ENCODE measurements at regions not wholly inside any gene's neighbourhood (a gene's known extent, or its start where the extent isn't known, plus 50 kb on each side); places are given as distances from the start of the nearest gene placed in this dataset.

GRCh38 chr6:112795316-112795715, 448.2 kb downstream of the RFPL4B start:
- no peak for DNase-seq (ENCODE audit: low read depth in 1 of 2, low spot score in 1 of 2)

DNA sequence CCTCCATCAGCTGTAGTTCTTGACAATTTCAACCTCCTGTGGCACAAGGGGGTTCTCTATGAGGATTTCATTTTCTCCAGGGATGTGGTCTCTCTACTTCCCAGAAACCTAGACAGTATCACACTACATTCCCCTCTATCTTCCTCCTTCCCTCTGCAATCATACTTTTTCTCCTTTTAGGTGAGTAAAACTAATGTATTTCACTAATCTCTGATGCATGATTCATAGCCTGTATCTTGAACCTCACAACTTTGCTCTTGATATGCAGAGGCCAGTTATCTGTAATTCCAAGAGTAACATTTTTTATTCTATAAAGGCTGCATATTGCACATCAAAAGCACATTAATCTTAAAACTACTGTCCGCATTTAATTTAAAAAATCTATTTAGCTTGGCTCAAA, 449.6 kb downstream of the RFPL4B start:
- DNase-seq (ENCODE audit: low read depth in 1 of 2, low spot score in 1 of 2): no peak

DNA sequence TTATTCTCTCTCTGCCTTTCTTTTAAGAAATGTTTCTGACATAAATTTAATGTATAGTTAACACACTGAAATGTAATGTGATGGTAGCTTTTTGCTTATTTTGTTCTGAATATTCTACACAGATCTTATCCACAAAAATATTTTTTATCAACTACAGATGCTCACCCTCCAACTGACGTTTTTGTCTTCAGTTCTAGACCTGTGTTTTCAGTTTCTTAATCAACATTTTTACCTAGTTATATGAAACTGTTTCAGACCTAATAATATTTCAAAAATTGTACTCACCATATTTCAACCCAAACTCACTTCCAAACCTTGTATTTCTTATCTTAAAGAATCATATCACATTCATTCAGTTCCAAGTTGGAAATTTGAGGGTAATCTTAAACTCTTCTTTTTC, 452.8 kb downstream of the RFPL4B start:
- no peak for DNase-seq (ENCODE audit: low read depth in 1 of 2, low spot score in 1 of 2)

- no peak for DNase-seq (ENCODE audit: low read depth in 1 of 2, low spot score in 1 of 2)
Observed at GRCh38 chr6:112800439-112800838, 453.3 kb downstream of the RFPL4B start.

GRCh38 chr6:112800916-112801315, 453.8 kb downstream of the RFPL4B start:
- DNase-seq (ENCODE audit: low read depth in 1 of 2, low spot score in 1 of 2): no peak

DNA sequence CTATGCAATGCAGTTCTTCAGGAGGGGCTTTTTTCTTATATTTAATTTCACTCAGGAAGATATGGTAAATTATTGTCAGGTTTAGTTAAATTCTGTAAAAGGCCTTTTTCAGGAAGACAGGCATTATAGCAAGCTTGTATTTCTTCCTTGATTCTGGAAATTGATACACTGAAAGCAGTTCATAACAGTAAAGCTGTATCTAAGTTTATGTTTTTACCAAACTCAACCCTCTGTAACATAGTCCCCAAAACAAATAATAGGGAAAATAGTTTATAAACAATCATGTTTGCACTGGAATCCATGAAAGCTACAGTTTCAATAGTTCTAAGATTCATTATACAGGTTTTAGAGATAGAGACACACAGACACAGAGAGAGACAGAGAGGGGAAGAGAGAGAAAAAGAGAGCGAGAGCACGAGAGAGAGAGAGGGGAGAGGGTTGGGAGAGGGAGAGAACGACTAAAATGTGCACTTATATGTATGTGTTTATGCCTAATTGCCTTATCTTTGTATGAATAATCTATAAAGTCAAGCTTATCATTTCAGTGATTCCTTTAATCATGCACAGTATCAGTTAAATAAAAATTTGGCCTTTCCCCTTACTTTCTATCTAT, 454.4 kb downstream of the RFPL4B start:
- DNase-seq (ENCODE audit: low read depth in 1 of 2, low spot score in 1 of 2): no peak

- DNase-seq (ENCODE audit: low read depth in 1 of 2, low spot score in 1 of 2): no peak
Observed at GRCh38 chr6:112802144-112802543, 455.0 kb downstream of the RFPL4B start.

GRCh38 chr6:112804638-112805330, 457.7 kb downstream of the RFPL4B start:
- no peak for DNase-seq (ENCODE audit: low read depth in 1 of 2, low spot score in 1 of 2)

GRCh38 chr6:112806163-112806865, 459.2 kb downstream of the RFPL4B start:
- DNase-seq (ENCODE audit: low read depth in 1 of 2, low spot score in 1 of 2): no peak

GRCh38 chr6:112821476-112821875, 474.3 kb downstream of the RFPL4B start:
- DNase-seq (ENCODE audit: low read depth in 1 of 2, low spot score in 1 of 2): no peak

DNA sequence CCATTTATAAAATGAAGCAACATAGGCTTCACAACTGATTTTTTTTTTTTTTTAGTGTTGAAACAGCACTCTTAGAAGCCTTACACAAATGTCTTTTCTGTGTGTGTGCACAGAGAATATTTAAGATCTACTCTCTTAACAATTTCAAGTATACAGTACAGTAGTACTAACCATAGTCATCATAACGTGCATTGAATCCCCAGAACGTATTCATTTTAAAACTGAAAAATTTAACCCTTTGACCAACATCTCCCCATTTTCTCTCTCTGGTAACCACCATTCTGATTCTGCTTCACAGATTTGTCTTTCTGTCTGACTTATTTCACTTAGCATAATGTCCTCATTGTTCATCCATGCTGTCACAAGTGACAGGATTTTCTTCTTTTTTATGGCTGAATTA, 475.6 kb downstream of the RFPL4B start:
- DNase-seq (ENCODE audit: low read depth in 1 of 2, low spot score in 1 of 2): no peak

- no peak for DNase-seq (ENCODE audit: low read depth in 1 of 2, low spot score in 1 of 2)
Observed at GRCh38 chr6:112827793-112828192, 480.7 kb downstream of the RFPL4B start.

- DNase-seq (ENCODE audit: low read depth in 1 of 2, low spot score in 1 of 2): no peak
Observed at GRCh38 chr6:112831022-112831421, 483.9 kb downstream of the RFPL4B start.

- DNase-seq (ENCODE audit: low read depth in 1 of 2, low spot score in 1 of 2): no peak
Observed at GRCh38 chr6:112833581-112834131, 486.5 kb downstream of the RFPL4B start.

DNA sequence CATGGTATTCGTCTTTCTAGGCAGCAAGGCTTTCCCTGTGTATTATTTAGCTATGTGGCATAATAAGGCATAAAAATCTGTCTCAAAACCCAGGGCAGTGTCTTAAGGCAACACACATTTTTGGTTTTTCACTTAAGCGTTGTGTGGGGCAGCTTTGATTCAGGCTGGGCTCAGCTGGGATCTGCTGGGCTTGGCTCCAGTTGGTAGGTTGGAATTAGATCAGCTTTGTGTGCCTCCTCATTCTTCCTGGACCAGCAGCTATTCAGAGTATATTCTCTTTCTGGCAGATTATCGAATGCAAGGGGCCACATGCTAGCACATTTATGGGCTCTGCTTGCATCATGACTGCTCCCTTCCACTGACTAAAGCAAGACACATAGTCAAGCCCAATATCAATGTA, 487.9 kb downstream of the RFPL4B start:
- no peak for DNase-seq (ENCODE audit: low read depth in 1 of 2, low spot score in 1 of 2)

DNA sequence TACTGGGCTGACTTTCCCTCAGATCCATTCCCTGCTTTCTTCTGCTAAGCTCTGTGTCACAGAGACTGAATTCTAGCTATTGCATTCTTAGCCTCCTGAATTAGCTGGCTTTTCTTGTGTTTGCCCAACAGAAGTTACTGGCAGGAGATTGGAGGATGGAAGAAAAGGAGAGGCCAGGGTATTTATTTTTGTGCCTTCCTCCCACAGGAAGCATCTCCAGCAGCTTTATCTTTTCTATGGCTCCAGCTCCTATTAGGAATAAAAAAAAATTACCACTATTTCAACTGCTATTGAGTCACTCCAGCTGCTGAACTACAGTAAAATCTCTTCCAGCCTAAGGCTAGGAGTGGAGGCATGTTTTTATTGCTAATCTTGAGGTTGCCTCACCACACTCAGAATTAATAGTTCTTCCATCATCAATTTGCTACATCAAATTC, 492.4 kb downstream of the RFPL4B start:
- DNase-seq (ENCODE audit: low read depth in 1 of 2, low spot score in 1 of 2): no peak

DNA sequence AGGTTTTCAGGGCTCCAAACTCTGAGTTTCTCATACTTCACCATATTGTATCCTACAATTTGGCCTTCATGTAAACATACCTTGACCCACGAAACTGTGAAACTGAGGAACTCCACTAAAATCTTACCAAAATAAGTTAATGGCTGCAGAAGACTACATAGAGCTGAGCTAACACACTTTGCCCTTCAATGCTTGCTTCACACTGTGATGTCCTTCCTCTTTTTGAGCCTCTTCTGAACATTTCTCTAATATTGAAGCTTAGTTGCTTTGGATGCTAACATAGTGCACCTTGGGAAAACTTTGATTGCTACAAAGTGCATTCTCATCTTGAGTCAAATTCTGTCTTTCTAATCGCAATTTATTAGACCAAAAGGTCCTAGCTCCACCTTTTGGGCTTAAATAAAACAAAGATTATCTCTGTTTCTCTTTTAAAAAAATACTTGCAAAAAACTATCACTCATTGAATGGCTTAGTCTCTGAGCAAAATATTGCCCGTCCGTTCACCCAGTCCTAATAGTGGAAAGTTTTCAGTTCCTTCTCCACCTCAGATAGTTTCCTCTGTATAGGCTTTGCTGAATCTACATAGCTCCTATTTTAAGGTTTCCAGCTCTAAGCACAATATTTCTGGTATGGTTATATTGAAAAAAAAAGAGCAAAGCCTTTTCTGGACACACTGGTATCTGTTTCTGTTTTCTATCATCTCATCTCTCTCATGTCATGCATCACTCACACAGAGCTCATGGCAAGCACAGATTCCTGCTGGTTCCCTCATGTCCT, 494.6 kb downstream of the RFPL4B start:
- no peak for DNase-seq (ENCODE audit: low read depth in 1 of 2, low spot score in 1 of 2)

GRCh38 chr6:112842330-112842685, 495.2 kb downstream of the RFPL4B start:
- DNase-seq (ENCODE audit: low read depth in 1 of 2, low spot score in 1 of 2): no peak

GRCh38 chr6:112846681-112847080, 499.6 kb downstream of the RFPL4B start:
- no peak for DNase-seq (ENCODE audit: low read depth in 1 of 2, low spot score in 1 of 2)

DNA sequence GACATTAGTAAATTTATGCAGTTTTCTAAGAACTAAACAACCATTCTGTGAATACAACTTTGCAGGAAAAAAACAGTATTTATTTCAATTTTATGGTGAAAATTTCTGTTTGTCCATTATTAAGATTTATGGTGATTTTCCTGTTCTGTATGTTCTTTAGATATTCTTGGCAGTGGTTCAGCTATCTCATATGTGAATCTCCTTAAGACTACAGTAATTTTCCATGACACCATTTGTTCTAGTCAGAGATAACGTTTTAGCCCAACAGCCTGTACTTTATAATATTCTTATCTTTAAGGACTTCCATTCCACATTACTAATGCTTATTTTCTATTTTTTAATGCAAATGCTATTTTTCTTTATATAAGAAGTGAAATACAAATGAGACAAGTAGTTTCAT, 504.0 kb downstream of the RFPL4B start:
- no peak for DNase-seq (ENCODE audit: low read depth in 1 of 2, low spot score in 1 of 2)

DNA sequence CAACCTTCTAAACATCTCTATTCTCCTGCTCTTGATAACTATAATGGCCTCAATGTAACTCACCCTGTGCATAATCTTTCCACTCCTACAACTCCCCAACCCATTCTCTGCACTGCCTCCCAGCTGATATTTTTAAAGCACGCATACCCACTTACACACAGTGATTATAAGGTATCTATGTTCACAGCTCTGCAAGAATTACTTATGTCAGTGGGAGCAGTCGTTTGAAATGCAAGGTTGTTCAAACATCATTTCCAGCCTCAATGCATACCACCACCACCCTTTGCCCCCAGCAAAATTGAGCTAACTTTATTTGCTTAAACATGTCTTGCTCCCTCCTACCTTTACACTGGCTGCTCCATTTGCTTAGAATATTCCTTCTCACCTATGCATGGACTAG, 506.0 kb downstream of the RFPL4B start:
- no peak for DNase-seq (ENCODE audit: low read depth in 1 of 2, low spot score in 1 of 2)
